ENCODE measurements at regions not wholly inside any gene's neighbourhood (a gene's known extent, or its start where the extent isn't known, plus 50 kb on each side); places are given as distances from the start of the nearest gene placed in this dataset.
"Not testable (repeated sequence)": the region's sequence is repeated elsewhere in the genome, so short reads cannot be mapped to it uniquely, and the experiment has no call there.

DNA sequence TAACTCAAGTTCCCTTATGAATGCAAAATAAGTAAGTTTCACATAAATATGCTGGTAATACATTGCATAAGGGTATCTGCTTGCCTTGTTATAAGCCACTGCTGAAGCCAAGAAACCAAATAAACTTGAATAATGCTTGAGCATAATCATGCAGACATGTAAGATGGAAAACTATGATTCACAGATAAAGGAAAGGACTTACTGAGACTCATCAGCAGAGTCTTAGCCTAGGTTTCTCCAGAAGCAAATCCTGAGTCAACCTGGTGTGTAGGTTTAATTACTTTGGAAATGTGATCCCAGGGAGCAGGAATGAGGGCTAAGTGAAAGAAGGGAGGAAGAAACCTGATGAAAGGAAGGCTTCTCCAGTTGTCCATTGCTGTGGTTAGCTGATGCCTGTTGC is 107.7 kb upstream of the BTG1 start:
- no peak for DNase-seq

DNA sequence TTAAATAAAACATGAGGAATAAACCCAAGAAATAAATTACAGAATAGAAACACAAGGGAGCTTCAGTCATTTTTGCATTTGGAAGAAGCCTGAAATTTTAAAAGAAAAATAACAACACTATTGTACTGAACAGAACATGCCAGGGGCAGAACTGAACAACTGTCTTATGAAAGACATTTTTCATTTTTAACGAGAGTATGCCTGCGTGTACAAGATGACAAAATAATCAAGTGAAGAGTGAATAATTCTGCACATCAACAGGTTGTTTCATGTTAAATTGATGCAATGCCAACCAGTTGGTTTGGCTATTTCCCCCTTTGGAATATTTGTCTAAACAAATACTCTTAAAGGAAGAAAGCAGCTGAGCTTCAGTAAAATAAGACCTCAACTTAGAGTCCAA is 103.3 kb upstream of the BTG1 start:
- DNase-seq = no peak

DNA sequence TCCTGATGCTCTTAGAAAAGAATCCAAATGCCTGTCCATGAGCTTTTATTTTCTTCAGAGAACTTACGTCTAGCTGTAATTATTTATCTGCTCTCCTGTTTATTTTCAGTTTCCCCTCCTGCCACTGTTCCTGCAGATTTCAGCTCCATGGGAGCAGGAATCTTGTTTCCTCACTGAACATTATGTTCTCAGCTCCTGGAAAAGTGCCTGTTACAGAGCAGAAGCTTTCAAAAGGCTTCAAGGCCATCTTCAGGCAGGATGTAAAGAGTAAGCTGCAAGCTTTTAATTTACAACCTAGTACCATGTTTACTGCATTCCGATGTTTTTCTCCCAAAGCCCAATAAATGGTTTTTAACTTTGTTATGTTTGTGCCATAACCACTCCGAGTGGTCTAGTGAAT is 98.4 kb upstream of the BTG1 start:
- no peak for DNase-seq

DNA sequence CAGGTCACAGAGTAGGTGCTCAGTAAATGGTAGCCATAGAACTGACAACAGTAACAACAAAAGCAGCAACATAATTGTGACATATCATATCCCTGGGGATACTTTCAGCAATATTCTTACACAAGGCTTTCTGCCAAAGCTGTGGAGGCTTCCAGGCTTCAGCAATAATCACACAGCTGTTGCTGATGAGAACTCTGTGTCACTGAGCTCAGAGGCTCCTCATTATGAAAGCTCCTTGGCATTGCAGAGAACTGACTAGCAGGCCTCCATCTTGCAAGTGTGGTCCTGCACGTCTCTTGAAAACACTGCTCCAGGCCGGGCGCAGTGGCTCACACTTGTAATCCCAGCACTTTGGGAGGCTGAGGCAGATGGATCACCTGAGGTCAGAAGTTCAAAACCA is 97.3 kb upstream of the BTG1 start:
- no peak for DNase-seq

DNA sequence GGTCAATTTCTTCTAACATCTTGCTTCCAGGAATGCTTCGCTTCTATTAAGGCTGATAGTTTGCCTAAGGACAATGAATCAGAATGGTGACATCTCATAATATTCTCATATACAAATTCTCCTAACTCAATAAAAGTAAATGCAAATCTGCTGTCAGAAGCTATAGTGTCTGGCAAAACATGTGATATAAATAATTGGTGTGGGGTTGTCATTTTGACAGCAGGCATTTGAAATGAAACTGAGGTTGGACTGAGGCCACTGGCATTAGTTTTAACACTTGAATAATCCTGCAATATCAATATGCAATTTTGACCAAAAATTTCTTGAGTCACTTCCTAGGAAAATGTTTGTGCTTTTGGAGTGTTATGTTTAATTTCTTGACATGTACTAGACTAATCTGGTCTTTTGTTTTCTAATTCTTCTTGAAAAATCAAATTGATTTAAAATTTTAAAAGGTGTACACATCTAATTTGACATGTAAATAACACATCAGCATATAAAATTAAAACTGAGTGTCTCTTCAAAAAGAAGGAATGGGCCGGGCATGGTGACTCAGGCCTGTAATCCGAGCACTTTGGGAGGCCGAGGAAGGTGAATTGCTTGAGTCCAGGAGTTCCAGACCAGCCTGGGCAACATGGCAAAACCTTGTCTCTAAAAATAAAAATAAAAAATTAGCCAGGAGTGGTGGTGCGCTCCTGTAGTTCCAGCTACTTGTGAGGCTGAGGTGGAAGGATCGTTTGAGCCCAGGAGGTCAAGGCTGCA is 92.3 kb upstream of the BTG1 start:
- peak; percentile 97 for DNase-seq

DNA sequence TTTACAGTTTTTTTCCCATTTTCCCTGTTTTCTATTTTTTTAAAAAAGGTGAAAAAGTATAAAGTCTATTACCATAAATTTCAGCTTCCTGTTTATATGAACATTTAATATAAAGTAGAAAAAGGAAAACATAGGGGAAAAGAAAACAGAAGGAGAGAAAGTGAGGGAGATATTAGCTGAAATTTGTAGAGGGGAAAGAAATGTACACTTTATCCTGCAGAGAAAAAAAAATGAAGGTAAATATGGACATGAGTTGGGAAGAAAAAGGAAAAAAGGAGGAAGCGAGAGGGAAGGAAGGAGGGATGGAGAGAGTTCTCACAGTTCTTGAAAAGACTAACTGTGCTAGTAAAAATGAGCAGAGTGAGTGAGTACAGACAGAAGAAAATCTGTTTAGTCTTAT is 91.6 kb upstream of the BTG1 start:
- no peak for DNase-seq

DNA sequence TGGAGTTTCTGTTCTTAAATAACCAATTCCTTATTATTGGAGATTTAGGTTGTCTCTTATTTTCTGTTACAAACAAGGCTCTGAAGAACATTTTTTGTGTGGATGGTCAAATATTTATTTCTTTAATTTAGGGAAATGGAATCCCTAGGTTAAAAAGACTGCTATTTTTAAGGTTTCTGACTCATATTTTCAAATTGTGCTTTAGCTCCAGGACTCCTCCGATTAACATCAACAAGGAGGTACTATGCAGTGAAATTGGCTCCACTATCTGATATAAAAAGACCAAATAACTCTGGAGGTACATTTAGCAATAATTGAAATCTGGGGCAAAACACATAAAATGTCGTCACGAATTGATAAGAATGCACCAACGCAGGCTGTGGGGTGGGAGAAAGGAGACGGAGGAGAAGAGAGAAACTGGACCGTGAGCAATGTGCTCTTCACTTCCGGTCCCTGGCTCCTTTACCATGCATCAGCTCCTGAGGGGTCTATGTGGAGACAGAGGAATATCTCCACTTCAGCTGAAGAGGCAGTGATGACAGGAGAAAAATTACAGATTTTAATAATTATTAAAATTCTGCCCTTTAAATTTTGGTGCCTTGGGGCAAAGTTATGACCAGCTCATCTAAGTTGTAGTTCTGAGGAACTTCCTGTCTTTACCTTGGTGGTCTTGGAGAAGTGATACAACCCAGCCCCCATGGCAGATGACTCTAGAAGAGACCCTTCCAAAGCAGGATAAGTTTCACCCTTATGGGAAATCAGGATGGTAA is 90.2 kb upstream of the BTG1 start:
- no peak for DNase-seq

DNA sequence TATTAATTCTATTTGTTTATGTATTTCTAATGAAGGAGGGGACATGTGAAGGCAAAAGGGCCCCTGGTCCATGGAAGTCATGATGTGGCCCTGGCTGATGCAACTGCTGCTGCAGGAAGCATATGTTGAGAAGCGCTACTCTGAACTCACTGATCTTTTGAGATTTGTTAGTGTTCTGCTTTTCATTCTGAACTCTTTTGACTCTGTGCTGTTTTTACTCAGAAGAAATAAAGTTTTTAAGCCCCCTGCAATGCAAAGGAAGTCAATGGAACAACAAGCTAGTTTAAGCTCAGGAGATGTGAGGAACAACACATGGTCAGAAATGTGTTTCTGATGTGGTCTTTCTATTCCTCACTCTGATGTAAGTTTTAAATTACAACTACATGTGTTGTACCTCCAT is 88.9 kb upstream of the BTG1 start:
- DNase-seq = no peak

DNA sequence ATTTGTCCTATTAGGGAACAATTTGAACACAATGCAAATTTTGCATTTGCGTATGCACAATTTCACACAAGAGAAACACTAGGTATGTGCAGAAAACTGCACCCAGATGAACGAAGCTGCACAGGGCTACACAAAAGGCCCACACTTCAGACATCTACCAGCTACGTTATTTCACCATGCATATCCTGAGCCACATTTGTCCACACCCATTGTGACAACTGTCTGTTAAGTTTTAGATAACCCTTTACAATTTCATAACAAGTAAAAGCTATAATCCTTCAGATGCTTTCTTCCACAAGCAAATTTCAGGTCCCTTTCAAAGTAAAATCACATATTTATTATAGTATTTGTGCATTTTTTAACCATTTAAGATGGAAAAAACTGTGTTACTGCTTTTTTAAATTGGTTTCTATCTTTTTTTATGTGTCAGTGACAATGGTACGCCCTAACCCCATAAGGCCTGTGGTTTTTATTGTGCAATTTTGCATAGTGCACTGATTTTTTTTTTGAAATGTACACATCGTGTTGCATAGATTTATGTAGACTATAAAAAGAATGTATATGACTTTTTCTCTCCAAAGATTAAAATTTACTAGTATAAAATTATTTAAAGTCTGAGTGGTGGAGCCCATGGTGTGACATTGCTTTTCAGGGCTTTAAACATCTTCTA is 87.8 kb upstream of the BTG1 start:
- peak; percentile 72 for DNase-seq

DNA sequence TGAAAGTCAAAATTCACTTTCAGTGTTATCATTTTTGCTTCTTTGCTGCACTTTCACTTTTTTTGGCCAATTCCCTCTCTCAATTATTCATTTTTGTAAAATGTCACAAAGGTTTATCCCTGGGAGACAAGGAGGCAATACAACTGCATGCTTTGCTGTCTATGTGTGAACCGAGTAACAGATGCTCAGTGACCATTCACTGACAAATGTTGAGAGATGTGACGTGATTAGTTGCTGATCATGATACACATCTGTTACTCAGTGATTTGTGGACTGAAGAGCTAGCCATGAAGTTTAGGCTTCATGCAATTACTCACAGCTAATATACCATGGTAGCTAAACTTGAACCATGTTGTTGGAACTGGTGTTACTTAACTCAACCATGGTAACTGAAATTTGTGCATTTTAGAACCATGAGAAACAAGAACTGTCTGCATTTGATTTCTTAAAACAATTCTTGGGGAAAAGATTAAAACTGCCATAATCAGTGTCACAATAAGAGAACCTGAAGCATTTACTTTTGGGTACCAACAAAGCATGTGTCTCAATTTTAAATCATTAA is 86.8 kb upstream of the BTG1 start:
- not testable (repeated sequence) for DNase-seq

DNA sequence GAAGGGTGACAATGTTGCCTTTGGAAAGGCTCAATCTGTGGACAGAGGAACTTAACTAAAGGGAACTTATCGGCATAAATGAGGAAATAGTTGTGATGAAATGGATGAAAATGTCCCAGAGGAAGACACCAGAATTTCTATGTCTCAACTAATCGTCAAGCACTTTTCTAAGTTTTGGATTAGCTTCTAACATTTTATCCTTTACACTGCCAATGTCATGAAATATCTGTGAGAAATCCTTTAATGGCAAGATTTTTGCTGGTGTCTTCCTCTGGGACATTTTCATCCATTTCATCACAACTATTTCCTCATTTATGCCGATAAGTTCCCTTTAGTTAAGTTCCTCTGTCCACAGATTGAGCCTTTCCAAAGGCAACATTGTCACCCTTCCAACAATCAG is 86.3 kb upstream of the BTG1 start:
- not testable (repeated sequence) for DNase-seq

DNA sequence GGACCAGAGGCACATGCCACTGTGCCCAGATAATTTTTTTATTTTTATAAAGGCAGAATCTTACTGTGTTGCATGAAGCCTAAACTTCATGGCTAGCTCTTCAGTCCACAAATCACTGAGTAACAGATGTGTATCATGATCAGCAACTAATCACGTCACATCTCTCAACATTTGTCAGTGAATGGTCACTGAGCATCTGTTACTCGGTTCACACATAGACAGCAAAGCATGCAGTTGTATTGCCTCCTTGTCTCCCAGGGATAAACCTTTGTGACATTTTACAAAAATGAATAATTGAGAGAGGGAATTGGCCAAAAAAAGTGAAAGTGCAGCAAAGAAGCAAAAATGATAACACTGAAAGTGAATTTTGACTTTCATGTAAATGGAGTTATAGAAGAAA is 85.9 kb upstream of the BTG1 start:
- DNase-seq = not testable (repeated sequence)

DNA sequence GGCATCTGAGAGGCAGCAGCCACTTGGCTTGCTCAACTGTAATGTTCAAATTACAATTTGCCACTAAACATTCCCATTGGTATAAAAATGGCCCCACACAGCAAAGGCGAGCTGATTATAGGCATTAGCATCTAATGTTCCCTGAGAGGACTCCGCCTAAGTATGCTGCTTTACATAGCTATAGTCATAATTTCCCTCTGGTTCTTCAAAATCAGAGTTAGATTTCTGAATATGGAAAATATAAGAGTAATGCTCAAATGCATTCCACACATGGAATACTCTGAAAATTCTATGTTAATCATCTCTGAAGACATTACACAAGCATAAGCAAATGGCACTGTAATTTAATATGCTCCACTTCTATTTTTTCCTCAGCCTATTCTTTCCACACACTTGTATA is 83.7 kb upstream of the BTG1 start:
- peak; percentile 15 for DNase-seq

DNA sequence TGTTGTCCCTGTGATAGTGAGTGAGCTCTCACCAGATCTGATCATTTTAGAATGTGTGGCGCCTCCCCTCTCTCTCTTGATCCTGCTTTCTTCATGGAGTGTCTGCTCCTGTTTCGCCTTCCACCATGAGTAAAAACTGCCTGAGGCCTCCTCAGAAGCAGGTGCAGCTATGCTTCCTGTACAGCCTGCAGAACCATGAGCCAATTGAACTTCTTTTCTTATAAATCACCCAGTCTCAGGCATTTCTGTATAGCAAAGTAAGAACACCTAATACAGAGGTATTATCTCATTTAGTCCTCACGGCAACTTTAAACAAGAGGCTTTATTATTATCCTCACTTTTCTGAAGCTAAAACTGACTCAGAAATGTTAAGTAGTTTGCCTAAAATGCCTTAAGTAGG is 81.3 kb upstream of the BTG1 start:
- DNase-seq = no peak

DNA sequence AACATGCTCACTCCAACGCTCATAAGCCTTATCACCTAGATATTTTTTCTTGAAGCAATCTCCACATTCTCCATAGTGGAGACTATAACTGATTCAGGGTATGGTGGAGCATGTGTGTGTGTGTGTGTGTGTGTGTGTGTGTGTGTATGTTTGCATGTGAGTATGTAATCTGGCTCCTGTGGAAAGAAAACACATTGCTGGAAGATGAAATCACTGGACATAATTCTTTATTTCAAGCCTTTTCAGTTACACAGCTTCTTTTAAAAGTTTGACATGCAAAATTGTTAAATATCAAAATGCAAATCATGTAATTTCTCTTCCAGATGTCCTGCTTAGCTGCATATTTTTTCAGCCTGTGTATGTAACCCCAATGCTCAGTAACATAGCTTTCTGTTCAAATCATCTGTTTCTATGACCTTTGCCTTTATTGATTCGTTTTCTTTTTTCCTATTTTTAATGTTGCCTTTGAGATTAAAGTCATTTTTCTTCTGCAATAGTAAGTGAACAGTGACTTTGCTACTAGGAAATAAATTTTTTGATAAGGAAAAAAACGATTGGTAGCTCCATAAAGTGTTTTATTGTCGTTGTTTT is 80.5 kb upstream of the BTG1 start:
- DNase-seq = peak; percentile 43

DNA sequence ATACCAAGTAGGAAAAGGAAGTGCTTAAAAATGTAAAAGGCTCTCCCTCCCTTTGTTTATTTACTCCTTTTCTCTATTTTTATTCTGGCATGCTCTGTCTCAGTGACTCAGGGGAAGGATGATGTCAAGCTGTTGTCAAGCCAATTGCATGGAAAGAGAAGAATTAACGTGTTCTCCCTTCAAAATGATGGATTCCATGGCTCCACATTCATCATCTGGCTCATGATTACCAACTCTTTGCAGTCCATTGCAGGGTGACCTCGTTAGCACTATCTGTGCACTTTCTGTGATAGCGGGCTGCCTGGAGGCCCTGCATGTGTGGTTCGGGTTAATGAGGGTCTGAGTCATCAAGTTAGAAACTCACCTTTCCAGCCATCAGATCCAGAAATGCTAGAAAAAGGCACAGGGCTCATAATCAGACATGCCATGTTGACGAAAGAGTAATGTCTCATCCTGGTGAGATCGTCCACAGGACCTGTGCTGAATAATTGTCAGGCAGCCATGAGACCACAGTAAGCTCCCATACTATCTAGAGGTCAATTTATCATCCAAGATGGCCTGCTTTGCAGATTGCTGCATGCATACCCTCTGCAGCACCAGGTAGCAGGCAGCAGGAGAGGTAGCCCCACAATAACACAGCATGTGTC is 79.2 kb upstream of the BTG1 start:
- no peak for DNase-seq

DNA sequence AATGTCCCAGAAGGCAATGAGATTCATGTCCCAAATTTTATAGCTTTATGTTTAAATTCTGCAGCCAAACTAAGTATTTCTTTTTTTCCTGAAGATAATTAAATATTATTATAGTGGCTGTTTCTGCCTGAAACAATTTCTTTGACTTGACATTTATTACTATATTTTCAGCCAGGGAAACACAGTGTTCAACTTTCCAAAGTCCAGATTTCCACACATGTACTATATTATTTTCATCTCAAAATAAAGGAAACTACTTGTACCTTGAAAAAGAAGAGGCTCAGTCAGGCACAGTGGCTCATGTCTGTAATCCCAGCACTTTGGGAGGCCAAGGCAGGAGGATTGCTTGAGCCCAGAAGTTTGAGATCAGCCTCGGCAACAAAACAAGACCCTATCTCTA is 77.8 kb upstream of the BTG1 start:
- DNase-seq = no peak

DNA sequence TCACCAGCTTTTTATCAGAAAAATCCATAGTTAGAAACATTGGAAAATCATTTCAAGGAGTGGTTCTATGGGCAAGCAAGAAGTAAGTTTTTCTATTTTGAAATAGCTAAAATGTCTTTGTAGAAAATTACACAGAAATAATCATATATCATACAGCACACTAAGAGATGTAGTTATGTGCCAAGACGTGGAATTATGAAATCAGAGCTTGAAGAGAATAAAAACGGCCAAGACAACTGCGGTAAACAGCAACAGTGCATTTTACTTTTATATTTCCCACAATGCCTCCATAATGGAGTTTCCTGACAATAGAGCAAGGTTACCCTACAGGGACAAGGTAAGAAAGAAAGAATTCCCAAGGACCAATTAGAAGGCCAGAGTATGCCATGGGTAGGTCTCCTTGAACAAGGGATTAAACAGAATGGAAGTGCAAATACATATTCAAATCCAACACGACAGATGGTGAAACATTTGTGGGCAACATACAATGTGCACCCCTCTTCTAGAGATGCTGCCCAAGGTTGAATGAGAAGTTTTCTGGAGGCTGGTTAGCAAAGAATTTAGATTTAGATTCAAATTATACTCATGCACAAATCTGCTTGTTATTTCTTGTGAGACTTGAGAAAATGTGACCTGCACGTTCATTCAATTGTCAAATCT is 76.1 kb upstream of the BTG1 start:
- no peak for DNase-seq

DNA sequence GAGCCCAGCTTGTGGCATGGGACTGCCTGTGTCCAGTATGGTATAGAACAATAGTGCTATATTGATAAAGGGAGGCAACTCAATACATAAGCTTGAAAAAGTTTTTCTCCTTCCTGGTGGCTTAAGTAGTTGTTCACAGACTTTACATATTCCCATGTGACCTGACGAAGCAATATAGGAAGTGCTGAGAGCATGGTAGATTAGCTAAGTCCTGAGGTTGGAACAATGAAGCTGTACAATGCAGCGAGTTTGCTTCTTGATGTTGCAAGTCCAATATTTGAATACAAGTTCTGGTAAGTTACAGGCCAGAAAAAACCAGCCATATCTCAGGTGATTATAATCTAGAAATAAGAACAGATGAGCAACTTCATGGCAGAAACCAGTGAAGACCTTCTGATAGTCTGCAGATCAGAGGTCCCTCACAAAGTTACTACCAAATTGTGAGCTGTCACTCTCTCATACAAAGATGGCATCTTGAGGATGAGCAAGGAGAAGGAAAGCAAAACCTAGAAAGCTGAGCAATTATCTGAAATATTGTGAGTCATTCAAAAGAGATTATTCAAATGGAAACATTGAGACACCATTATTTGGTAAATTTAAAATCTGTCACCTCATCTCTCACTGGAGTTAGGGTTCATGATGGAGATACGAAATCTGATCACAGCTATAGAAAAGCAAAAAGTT is 72.9 kb upstream of the BTG1 start:
- DNase-seq = no peak

DNA sequence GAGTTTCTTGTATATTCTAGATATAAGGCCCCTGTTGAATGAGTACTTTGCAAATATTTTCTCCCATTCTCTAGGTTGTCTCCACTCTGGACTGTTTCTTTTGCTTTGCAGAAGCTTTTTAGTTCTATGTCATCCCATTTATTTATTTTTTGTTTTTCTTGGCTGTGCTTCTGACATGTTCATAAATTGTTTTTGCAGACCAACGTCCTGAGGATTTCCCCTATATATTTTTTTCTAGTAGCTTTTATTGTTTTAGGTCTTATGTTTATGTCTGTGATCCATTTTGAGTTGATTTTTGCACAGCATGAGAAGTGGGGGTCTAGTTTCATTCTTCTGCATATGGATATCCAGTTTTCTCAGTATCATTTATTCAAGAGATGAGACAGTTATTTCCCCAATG is 70.4 kb upstream of the BTG1 start:
- DNase-seq = no peak

DNA sequence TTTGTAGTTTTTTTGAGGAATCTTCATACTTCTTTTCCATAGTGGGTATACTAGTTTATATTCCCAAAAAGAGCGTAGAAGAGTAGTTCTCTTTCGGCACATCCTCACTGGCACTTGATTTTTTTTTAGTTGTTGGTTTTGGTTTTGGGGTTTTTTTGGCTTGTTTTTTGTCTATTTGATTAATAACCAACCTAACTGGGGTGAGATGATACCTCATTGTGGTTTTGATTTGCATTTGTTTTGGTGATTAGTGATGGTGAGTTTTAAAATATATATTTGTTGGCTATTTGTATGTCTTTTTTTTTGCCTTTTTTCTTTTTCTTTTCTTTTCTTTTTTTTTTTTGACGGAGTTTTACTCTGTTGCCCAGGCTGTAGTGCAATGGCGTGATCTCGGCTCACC is 69.7 kb upstream of the BTG1 start:
- no peak for DNase-seq

DNA sequence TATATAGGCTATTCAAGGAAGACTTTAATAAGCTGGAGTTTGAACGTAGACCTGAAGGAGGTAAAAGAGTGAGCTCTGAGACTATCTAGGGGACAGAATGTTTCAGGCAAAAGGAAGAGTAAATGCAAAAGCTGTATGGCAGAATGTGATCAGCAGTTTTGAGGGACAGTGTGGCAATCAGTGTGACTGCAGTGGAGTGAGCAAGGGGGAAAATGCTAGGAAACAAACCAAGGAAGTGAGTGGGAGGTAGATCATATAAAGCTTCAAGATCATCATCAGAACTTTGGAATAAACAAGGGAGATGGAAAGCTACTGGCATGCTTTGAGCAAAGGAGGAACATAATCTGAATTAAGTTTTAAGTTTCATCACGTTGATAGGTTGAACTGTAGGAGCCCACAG is 67.5 kb upstream of the BTG1 start:
- no peak for DNase-seq
